ENCODE measurements at regions not wholly inside any gene's neighbourhood (a gene's known extent, or its start where the extent isn't known, plus 50 kb on each side); places are given as distances from the start of the nearest gene placed in this dataset.

- no peaks in the 10 kb centered on the region for H3K4me1 ChIP-seq
- no peak overlapping the region for H3K4me3 ChIP-seq (ENCODE audit: low read depth, low read length)
- H3K27me3 ChIP-seq (ENCODE audit: control insufficient read depth, insufficient read depth, low read length) = no peaks in the 10 kb centered on the region
- TF ChIP-seq CTCF (IDR thresholded peaks at IDR 0.05) = no peak
- no peak overlapping the region for H2AFZ ChIP-seq
- H3K79me2 ChIP-seq = no peaks in the 10 kb centered on the region
- H3K4me2 ChIP-seq (ENCODE audit: low read length) = no peak overlapping the region
- H3K36me3 ChIP-seq (ENCODE audit: control insufficient read depth, insufficient read depth, low read length) = no peaks in the 10 kb centered on the region
- H3K9ac ChIP-seq = no peak overlapping the region
- no peaks in the 10 kb centered on the region for H3K9me3 ChIP-seq (ENCODE audit: control insufficient read depth, low read length)
- no peak overlapping the region for H3K27ac ChIP-seq
These were observed 435.7 kb upstream of the PROX1 start for GRCh38 chr1:213552045-213552444.

GRCh38 chr1:213560226-213560625, 427.5 kb upstream of the PROX1 start:
- Histone ChIP-seq H3K27ac (no peak overlapping the region), H3K9ac (no peak overlapping the region), H3K79me2 (no peaks in the 10 kb centered on the region), H3K36me3 (ENCODE audit: control insufficient read depth, insufficient read depth, low read length) (no peaks in the 10 kb centered on the region), H3K27me3 (ENCODE audit: control insufficient read depth, insufficient read depth, low read length) (no peaks in the 10 kb centered on the region), H3K4me1 (no peaks in the 10 kb centered on the region), H3K4me2 (ENCODE audit: low read length) (no peak overlapping the region), H3K9me3 (ENCODE audit: control insufficient read depth, low read length) (no peaks in the 10 kb centered on the region), H3K4me3 (ENCODE audit: low read depth, low read length) (no peak overlapping the region), H2AFZ (no peak overlapping the region)
- TF ChIP-seq CTCF (IDR thresholded peaks at IDR 0.05) = no peak

- no peak for TF ChIP-seq CTCF (IDR thresholded peaks at IDR 0.05)
- H3K4me2 ChIP-seq (ENCODE audit: low read length) = no peak overlapping the region
- no peak overlapping the region for H3K4me3 ChIP-seq (ENCODE audit: low read depth, low read length)
- no peak overlapping the region for H2AFZ ChIP-seq
- H3K9ac ChIP-seq = no peak overlapping the region
- H3K27ac ChIP-seq = no peak overlapping the region
- H3K9me3 ChIP-seq (ENCODE audit: control insufficient read depth, low read length) = no peaks in the 10 kb centered on the region
- H3K27me3 ChIP-seq (ENCODE audit: control insufficient read depth, insufficient read depth, low read length) = no peaks in the 10 kb centered on the region
- H3K79me2 ChIP-seq = no peaks in the 10 kb centered on the region
- no peaks in the 10 kb centered on the region for H3K36me3 ChIP-seq (ENCODE audit: control insufficient read depth, insufficient read depth, low read length)
- H3K4me1 ChIP-seq = no peaks in the 10 kb centered on the region
These were observed 425.9 kb upstream of the PROX1 start for GRCh38 chr1:213561870-213562269.

- Histone ChIP-seq H2AFZ (no peak overlapping the region), H3K4me3 (ENCODE audit: low read depth, low read length) (no peak overlapping the region), H3K9ac (no peak overlapping the region), H3K27me3 (ENCODE audit: control insufficient read depth, insufficient read depth, low read length) (no peaks in the 10 kb centered on the region), H3K79me2 (no peaks in the 10 kb centered on the region), H3K36me3 (ENCODE audit: control insufficient read depth, insufficient read depth, low read length) (no peaks in the 10 kb centered on the region), H3K9me3 (ENCODE audit: control insufficient read depth, low read length) (no peaks in the 10 kb centered on the region), H3K4me1 (no peaks in the 10 kb centered on the region), H3K27ac (no peak overlapping the region), H3K4me2 (ENCODE audit: low read length) (no peak overlapping the region)
- no peak for TF ChIP-seq CTCF (IDR thresholded peaks at IDR 0.05)
These were observed 423.5 kb upstream of the PROX1 start for GRCh38 chr1:213564215-213564659.

- Histone ChIP-seq H3K4me2 (ENCODE audit: low read length) (no peak overlapping the region), H3K79me2 (no peaks in the 10 kb centered on the region), H3K9me3 (ENCODE audit: control insufficient read depth, low read length) (no peaks in the 10 kb centered on the region), H3K9ac (no peak overlapping the region), H3K4me3 (ENCODE audit: low read depth, low read length) (no peak overlapping the region), H3K4me1 (no peaks in the 10 kb centered on the region), H2AFZ (no peak overlapping the region), H3K27ac (no peak overlapping the region), H3K36me3 (ENCODE audit: control insufficient read depth, insufficient read depth, low read length) (no peaks in the 10 kb centered on the region), H3K27me3 (ENCODE audit: control insufficient read depth, insufficient read depth, low read length) (no peaks in the 10 kb centered on the region)
- no peak for TF ChIP-seq CTCF (IDR thresholded peaks at IDR 0.05)
These were observed 418.6 kb upstream of the PROX1 start for GRCh38 chr1:213568929-213569815.
